ENCODE measurements at regions not wholly inside any gene's neighbourhood (a gene's known extent, or its start where the extent isn't known, plus 50 kb on each side); places are given as distances from the start of the nearest gene placed in this dataset.

- Histone ChIP-seq H3K79me2 (ENCODE audit: insufficient read depth, low read depth) (no peaks in the 10 kb centered on the region), H3K4me1 (ENCODE audit: low read depth, poor library complexity, severe bottlenecking) (peaks cover 33% of the 10 kb centered on the region), H3K9ac (no peak overlapping the region), H3K27me3 (ENCODE audit: insufficient read depth, low read depth) (no peaks in the 10 kb centered on the region), H3K4me2 (no peak overlapping the region), H3K27ac (no peak overlapping the region), H3K36me3 (ENCODE audit: insufficient read depth) (no peaks in the 10 kb centered on the region), H2AFZ (ENCODE audit: low read depth) (no peak overlapping the region), H3K4me3 (IDR thresholded peaks at IDR 0.05; ENCODE audit: insufficient read depth, low read depth, low read length) (no peak overlapping the region), H4K20me1 (ENCODE audit: insufficient read depth) (no peaks in the 10 kb centered on the region)
- no peak for TF ChIP-seq CTCF (conservative IDR thresholded peaks at IDR 0.05; ENCODE audit: low read depth, low read length)
Observed at GRCh38 chr10:124162136-124162535, 68.7 kb upstream of the CHST15 start.

GRCh38 chr10:124161601-124162000, 68.2 kb upstream of the CHST15 start:
- Histone ChIP-seq H2AFZ (ENCODE audit: low read depth) (no peak overlapping the region), H4K20me1 (ENCODE audit: insufficient read depth) (no peaks in the 10 kb centered on the region), H3K4me1 (ENCODE audit: low read depth, poor library complexity, severe bottlenecking) (peaks cover 38% of the 10 kb centered on the region), H3K36me3 (ENCODE audit: insufficient read depth) (no peaks in the 10 kb centered on the region), H3K27ac (no peak overlapping the region), H3K4me3 (IDR thresholded peaks at IDR 0.05; ENCODE audit: insufficient read depth, low read depth, low read length) (no peak overlapping the region), H3K27me3 (ENCODE audit: insufficient read depth, low read depth) (no peaks in the 10 kb centered on the region), H3K9ac (no peak overlapping the region), H3K4me2 (no peak overlapping the region), H3K79me2 (ENCODE audit: insufficient read depth, low read depth) (no peaks in the 10 kb centered on the region)
- no peak for TF ChIP-seq CTCF (conservative IDR thresholded peaks at IDR 0.05; ENCODE audit: low read depth, low read length)

GRCh38 chr10:124160943-124161582, 67.7 kb upstream of the CHST15 start:
- H3K4me1 ChIP-seq (ENCODE audit: low read depth, poor library complexity, severe bottlenecking) = peaks cover 43% of the 10 kb centered on the region
- H3K4me3 ChIP-seq (IDR thresholded peaks at IDR 0.05; ENCODE audit: insufficient read depth, low read depth, low read length) = no peak overlapping the region
- no peak overlapping the region for H2AFZ ChIP-seq (ENCODE audit: low read depth)
- H3K4me2 ChIP-seq = no peak overlapping the region
- H3K27me3 ChIP-seq (ENCODE audit: insufficient read depth, low read depth) = no peaks in the 10 kb centered on the region
- H4K20me1 ChIP-seq (ENCODE audit: insufficient read depth) = no peaks in the 10 kb centered on the region
- H3K36me3 ChIP-seq (ENCODE audit: insufficient read depth) = no peaks in the 10 kb centered on the region
- no peak for TF ChIP-seq CTCF (conservative IDR thresholded peaks at IDR 0.05; ENCODE audit: low read depth, low read length)
- no peak overlapping the region for H3K9ac ChIP-seq
- no peaks in the 10 kb centered on the region for H3K79me2 ChIP-seq (ENCODE audit: insufficient read depth, low read depth)
- H3K27ac ChIP-seq = no peak overlapping the region

- H3K4me3 ChIP-seq (IDR thresholded peaks at IDR 0.05; ENCODE audit: insufficient read depth, low read depth, low read length) = no peak overlapping the region
- no peak overlapping the region for H3K4me2 ChIP-seq
- no peak for TF ChIP-seq CTCF (conservative IDR thresholded peaks at IDR 0.05; ENCODE audit: low read depth, low read length)
- no peaks in the 10 kb centered on the region for H3K36me3 ChIP-seq (ENCODE audit: insufficient read depth)
- peaks cover 44% of the 10 kb centered on the region for H3K4me1 ChIP-seq (ENCODE audit: low read depth, poor library complexity, severe bottlenecking)
- no peaks in the 10 kb centered on the region; the same call in 1 of the 2 replicates for H3K79me2 ChIP-seq (ENCODE audit: insufficient read depth, low read depth)
- no peak overlapping the region for H2AFZ ChIP-seq (ENCODE audit: low read depth)
- H3K27me3 ChIP-seq (ENCODE audit: insufficient read depth, low read depth) = no peaks in the 10 kb centered on the region
- H3K27ac ChIP-seq = no peak overlapping the region
- H4K20me1 ChIP-seq (ENCODE audit: insufficient read depth) = no peaks in the 10 kb centered on the region
- no peak overlapping the region for H3K9ac ChIP-seq
Observed at GRCh38 chr10:124160176-124160575, 66.8 kb upstream of the CHST15 start.

Measured in KMS-11 (cell line).